ENCODE measurements at regions not wholly inside any gene's neighbourhood (a gene's known extent, or its start where the extent isn't known, plus 50 kb on each side); places are given as distances from the start of the nearest gene placed in this dataset.
A peak's percentile ranks its signal among the peaks of the same experiment; 100 is the strongest.

DNA sequence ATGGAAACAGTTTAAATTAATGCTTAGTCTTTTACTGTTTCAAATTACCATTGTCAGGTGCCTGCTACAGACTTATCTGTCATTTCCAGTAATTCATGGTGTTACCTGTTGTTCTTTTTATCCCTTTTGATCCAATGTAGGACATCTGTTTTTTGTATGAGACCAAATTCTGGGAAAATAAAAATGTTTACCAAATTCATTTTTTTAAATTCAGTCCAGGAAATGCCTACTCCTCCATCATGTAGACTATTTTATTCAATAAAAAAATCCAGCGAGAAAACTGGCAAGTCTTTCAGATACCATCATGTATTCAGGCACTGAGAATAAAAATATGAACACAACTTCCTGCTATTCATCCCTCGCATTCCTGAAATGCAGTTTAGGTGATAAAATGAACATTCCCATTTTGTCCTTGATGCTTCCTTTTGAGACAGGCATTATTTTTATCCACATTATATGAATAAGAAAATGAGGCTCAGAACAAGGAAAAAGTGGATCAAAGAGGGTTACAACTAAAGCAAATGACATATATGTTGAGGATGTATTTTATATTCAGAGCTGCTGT lies 584.2 kb downstream of the SPRY1 start:
- H3K36me3 ChIP-seq (replicated peaks): no peaks in the 10 kb centered on the region
- no peak for DNase-seq
- H3K27me3 ChIP-seq (replicated peaks): no peaks in the 10 kb centered on the region
- no peak overlapping the region for H3K27ac ChIP-seq
- TF ChIP-seq, protein P1, sequence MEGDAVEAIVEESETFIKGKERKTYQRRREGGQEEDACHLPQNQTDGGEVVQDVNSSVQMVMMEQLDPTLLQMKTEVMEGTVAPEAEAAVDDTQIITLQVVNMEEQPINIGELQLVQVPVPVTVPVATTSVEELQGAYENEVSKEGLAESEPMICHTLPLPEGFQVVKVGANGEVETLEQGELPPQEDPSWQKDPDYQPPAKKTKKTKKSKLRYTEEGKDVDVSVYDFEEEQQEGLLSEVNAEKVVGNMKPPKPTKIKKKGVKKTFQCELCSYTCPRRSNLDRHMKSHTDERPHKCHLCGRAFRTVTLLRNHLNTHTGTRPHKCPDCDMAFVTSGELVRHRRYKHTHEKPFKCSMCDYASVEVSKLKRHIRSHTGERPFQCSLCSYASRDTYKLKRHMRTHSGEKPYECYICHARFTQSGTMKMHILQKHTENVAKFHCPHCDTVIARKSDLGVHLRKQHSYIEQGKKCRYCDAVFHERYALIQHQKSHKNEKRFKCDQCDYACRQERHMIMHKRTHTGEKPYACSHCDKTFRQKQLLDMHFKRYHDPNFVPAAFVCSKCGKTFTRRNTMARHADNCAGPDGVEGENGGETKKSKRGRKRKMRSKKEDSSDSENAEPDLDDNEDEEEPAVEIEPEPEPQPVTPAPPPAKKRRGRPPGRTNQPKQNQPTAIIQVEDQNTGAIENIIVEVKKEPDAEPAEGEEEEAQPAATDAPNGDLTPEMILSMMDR (IDR thresholded peaks at IDR 0.05; ENCODE audit: low read depth, low read length, missing control alignments): no peak
- H3K4me3 ChIP-seq (ENCODE audit: low read depth, low read length): no peak overlapping the region
- in situ Hi-C loops (cut with HindIII; ENCODE audit: low pct_ligation_motif_present, low sequenced_read_pairs): no loop called here

DNA sequence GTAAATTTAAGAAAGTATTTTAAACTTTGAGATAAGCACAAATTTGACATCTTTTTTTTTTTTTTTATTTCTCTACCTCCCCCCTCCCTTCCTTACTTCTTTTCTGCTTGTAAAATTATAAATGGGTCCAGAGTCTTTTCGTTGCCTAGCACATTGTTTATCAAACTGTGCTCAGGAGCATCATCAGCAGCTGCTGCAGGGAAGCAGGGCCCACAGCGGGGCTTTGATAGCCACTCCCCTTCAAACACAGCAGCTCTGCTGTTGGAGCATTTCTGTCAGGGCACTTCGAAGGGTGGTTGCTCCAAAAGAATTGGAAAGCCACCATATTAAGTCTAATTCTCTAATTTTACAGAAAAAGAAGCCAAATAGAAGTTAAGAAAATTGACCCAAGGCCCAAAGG lies 588.3 kb downstream of the SPRY1 start:
- in situ Hi-C loops (cut with HindIII; ENCODE audit: low pct_ligation_motif_present, low sequenced_read_pairs): no loop called here
- no peak overlapping the region for H3K27ac ChIP-seq
- TF ChIP-seq, protein P1 (IDR thresholded peaks at IDR 0.05; ENCODE audit: low read depth, low read length, missing control alignments): no peak

DNA sequence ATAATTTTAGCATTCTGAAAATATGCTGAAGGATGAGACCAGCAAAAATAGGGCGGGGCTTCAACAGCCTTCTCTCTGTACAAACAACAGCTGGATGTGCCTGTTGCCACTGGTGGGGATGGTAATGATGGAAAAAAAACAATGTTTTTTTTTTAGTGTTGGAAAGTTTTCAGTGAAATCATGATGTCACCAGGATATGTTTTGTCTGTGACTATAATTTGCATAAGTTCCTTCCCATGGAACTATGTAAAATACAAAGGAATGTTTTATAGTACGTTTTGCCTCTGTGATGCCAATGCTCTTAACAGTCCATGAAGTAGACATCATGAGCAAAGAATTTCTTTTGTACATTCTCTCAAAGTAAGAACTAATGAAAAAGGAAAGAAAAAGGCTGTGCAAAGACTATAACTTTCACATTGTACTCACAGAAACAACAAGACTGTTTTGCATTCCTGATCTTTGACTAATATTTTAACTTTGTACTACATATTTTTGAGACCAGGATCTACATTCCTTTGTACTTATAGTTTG lies 589.7 kb downstream of the SPRY1 start:
- TF ChIP-seq, protein P1 (IDR thresholded peaks at IDR 0.05; ENCODE audit: low read depth, low read length, missing control alignments): no peak
- no peak overlapping the region for H3K4me3 ChIP-seq (ENCODE audit: low read depth, low read length)
- H3K27ac ChIP-seq: peak overlapping the region; percentile 92
- H3K27me3 ChIP-seq (replicated peaks): no peaks in the 10 kb centered on the region
- no peaks in the 10 kb centered on the region for H3K36me3 ChIP-seq (replicated peaks)
- in situ Hi-C loops (cut with HindIII; ENCODE audit: low pct_ligation_motif_present, low sequenced_read_pairs): no loop called here
- peak; percentile 93 for DNase-seq

More for the DNA sequence above, 588.3 kb downstream of the SPRY1 start:
- Histone ChIP-seq H3K36me3 (replicated peaks) (no peaks in the 10 kb centered on the region), H3K4me3 (ENCODE audit: low read depth, low read length) (no peak overlapping the region), H3K27me3 (replicated peaks) (no peaks in the 10 kb centered on the region)
- no peak for DNase-seq

DNA sequence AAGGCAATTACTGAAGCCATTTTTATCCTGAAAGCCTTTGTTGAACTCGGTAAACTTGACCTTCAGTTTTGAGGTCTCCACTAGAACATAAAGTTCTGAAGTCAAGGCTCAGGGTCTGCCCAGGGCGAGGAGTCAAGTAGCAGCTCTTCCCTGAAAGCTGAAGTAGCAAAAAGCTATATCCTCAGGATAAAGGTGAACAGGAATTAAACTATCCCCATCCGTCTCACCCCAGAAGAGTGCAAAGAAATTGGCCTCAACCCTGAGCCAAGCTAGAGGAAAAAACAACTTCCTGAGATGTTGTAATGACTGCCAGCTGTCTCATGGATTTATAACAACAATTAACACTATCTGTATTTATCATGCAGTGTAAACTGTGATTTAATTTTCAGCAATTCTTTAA lies 590.8 kb downstream of the SPRY1 start:
- TF ChIP-seq, protein P1 (IDR thresholded peaks at IDR 0.05; ENCODE audit: low read depth, low read length, missing control alignments): no peak
- H3K27me3 ChIP-seq (replicated peaks): no peaks in the 10 kb centered on the region
- DNase-seq: no peak
- no peaks in the 10 kb centered on the region for H3K36me3 ChIP-seq (replicated peaks)
- in situ Hi-C loops (cut with HindIII; ENCODE audit: low pct_ligation_motif_present, low sequenced_read_pairs): no loop called here
- no peak overlapping the region for H3K4me3 ChIP-seq (ENCODE audit: low read depth, low read length)
- H3K27ac ChIP-seq: peak overlapping the region; percentile 92

DNA sequence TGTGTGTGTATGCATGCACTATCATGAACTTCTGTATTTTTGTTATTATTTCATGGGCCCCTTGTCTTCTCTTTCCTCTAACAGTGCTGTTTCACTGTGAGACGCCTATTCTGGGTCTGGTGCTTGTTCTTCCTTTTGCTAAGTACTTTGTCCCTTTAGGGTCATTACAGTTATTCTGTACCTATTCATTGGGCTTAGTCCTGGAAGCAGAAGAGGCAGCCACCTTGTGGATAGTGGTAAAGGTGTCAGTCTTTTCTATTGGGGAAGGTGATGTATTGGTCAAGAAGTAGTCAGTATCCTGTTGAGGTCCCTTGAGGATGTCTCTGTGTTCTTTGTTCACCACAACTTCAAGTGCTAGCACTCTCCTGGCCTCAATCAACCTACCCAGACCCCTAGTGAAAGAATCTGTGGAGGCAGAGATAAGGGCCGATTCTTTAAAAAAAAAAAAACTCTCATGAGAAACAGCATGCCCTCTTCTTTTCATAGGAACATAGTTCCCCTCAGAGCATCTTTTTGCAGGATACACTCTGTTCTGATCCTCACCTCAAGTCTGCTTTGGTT lies 593.8 kb downstream of the SPRY1 start:
- Histone ChIP-seq H3K4me3 (ENCODE audit: low read depth, low read length) (no peak overlapping the region), H3K36me3 (replicated peaks) (no peaks in the 10 kb centered on the region), H3K27me3 (replicated peaks) (no peaks in the 10 kb centered on the region), H3K27ac (no peak overlapping the region)
- TF ChIP-seq, protein P1 (IDR thresholded peaks at IDR 0.05; ENCODE audit: low read depth, low read length, missing control alignments): no peak
- no peak for DNase-seq
- in situ Hi-C loops (cut with HindIII; ENCODE audit: low pct_ligation_motif_present, low sequenced_read_pairs): no loop called here

All from brain microvascular endothelial cell (primary cell).